CD14-positive monocyte (primary cell): ENCODE measurements at regions not wholly inside any gene's neighbourhood (a gene's known extent, or its start where the extent isn't known, plus 50 kb on each side); places are given as distances from the start of the nearest gene placed in this dataset.

Experiments used
- DNase-seq, 3 donors: peaks; one replicate each; pipeline ENCODE4 v3.0.0-alpha.2; 2011 to 2022
- H2AFZ ChIP-seq: 2 replicates; pipeline ENCODE4 v1.6.0; 2012; ENCODE audit warnings: mild to moderate bottlenecking, low read depth, low read length, inconsistent platforms; ENCODE audit not compliant: insufficient read depth, poor library complexity, severe bottlenecking
- H3K27ac ChIP-seq, 2 donors: 1 replicate in 1 of 2; 2 replicates in 1 of 2; pipeline ENCODE4 v1.5.1; 2012 to 2013; ENCODE audit warnings: low read length in 2 of 2, control low read depth in 1 of 2, inconsistent platforms in 1 of 2, low read depth in 1 of 2, mild to moderate bottlenecking in 1 of 2
- H3K27me3 ChIP-seq, 2 donors: one replicate each; pipeline versions ENCODE4 v1.6.0 to v1.6.1; 2011 to 2013; ENCODE audit warnings: low read length in 2 of 2; ENCODE audit not compliant: control insufficient read depth in 2 of 2, insufficient read depth in 2 of 2
- H3K36me3 ChIP-seq, 2 donors: replicated peaks in 1 of 2; 1 replicate in 1 of 2; 2 replicates in 1 of 2; pipeline versions ENCODE4 v1.5.1 to v1.6.1; 2012 to 2013; ENCODE audit warnings: low read length in 2 of 2, control low read depth in 1 of 2, inconsistent platforms in 1 of 2, mild to moderate bottlenecking in 1 of 2; ENCODE audit not compliant: insufficient read depth in 2 of 2, control insufficient read depth in 1 of 2
- H3K4me1 ChIP-seq, 2 donors: 1 replicate in 1 of 2; 2 replicates in 1 of 2; pipeline versions ENCODE4 v1.5.1 to v1.6.1; 2012 to 2013; ENCODE audit warnings: low read length in 2 of 2, control low read depth in 1 of 2, inconsistent platforms in 1 of 2, mild to moderate bottlenecking in 1 of 2, moderate library complexity in 1 of 2; ENCODE audit not compliant: insufficient read depth in 2 of 2, control insufficient read depth in 1 of 2
- H3K4me2 ChIP-seq: replicated peaks from 2 replicates; pipeline ENCODE3; 2012; ENCODE audit warnings: low read length, moderate library complexity, mild to moderate bottlenecking; ENCODE audit not compliant: poor library complexity, severe bottlenecking; ENCODE audit errors: extremely low read depth
- H3K4me3 ChIP-seq, 3 experiments: fragments of 200-600 bp in 1 of 3; sonication (generic) in 1 of 3; replicated peaks in 1 of 3; 1 replicate in 2 of 3; 2 replicates in 1 of 3; pipeline ENCODE4 v1.5.1; 2011 to 2013; ENCODE audit warnings: low read length in 3 of 3, mild to moderate bottlenecking in 3 of 3, control low read depth in 2 of 3, low read depth in 2 of 3, inconsistent platforms in 1 of 3, moderate library complexity in 1 of 3
- H3K79me2 ChIP-seq: 2 replicates; pipeline ENCODE4 v1.6.0; 2012; ENCODE audit warnings: mild to moderate bottlenecking, control low read depth, inconsistent platforms, low read length, moderate library complexity; ENCODE audit not compliant: insufficient read depth
- H3K9ac ChIP-seq: 2 replicates; pipeline ENCODE4 v1.6.0; 2017; ENCODE audit warnings: low read length, mild to moderate bottlenecking; ENCODE audit not compliant: insufficient read depth, poor library complexity, severe bottlenecking
- H3K9me3 ChIP-seq, 2 donors: replicated peaks in 1 of 2; 1 replicate in 1 of 2; 2 replicates in 1 of 2; pipeline versions ENCODE4 v1.5.1 to v1.6.1; 2012 to 2013; ENCODE audit warnings: low read length in 2 of 2, control low read depth in 1 of 2; ENCODE audit not compliant: control insufficient read depth in 1 of 2, insufficient read depth in 1 of 2
- H4K20me1 ChIP-seq: 2 replicates; pipeline ENCODE4 v1.6.0; 2012; ENCODE audit warnings: mild to moderate bottlenecking, low read length, control low read depth, moderate library complexity; ENCODE audit not compliant: insufficient read depth
- H3K27ac Mint-ChIP-seq, 7 donors: one replicate each; pipeline ENCODE4 v1.8.0; 2020; ENCODE audit warnings: mild to moderate bottlenecking in 7 of 7, mixed read lengths in 7 of 7, moderate library complexity in 6 of 7, inconsistent platforms in 2 of 7
- H3K27me3 Mint-ChIP-seq, 3 donors: one replicate each; pipeline ENCODE4 v1.8.0; 2021 to 2022; ENCODE audit warnings: low read depth in 3 of 3, mild to moderate bottlenecking in 3 of 3, mixed read lengths in 3 of 3, moderate library complexity in 3 of 3, inconsistent platforms in 1 of 3
- H3K36me3 Mint-ChIP-seq, 2 donors: one replicate each; pipeline ENCODE4 v1.8.0; 2020; ENCODE audit warnings: mixed read lengths in 2 of 2, inconsistent platforms in 1 of 2, mild to moderate bottlenecking in 1 of 2
- H3K4me1 Mint-ChIP-seq: one replicate; pipeline ENCODE4 v1.8.0; 2020; ENCODE audit warnings: mild to moderate bottlenecking, mixed read lengths
- H3K4me3 Mint-ChIP-seq, 2 donors: one replicate each; pipeline ENCODE4 v1.8.0; 2020; ENCODE audit warnings: mild to moderate bottlenecking in 2 of 2, mixed read lengths in 2 of 2, moderate library complexity in 1 of 2
- H3K9me3 Mint-ChIP-seq, 7 donors: one replicate each; pipeline ENCODE4 v1.8.0; 2020 to 2022; ENCODE audit warnings: mixed read lengths in 7 of 7, mild to moderate bottlenecking in 6 of 7, moderate library complexity in 6 of 7, inconsistent platforms in 2 of 7
- CTCF ChIP-seq: fragments of 200-600 bp; IDR thresholded peaks from one replicate; pipeline ENCODE4 v1.8.0; 2022; ENCODE audit warnings: antibody characterized with exemption, mild to moderate bottlenecking
- WGBS: methylation state at CpG from one replicate; pipeline ENCODE4 v1.1.5; 2013; ENCODE audit warnings: missing lambda C conversion rate; ENCODE audit not compliant: insufficient coverage; 5-methylcytosine and 5-hydroxymethylcytosine counted together
- intact Hi-C, 2 donors: fragments of 100-400 bp; cut with micrococcal nuclease; formaldehyde crosslinking; loops; one replicate each; pipeline versions ENCODE4 v1.15.0 to v1.15.1; 2023

GRCh38 chr2:138974651-138975050, 194.5 kb upstream of the NXPH2 start:
- no peaks in the 10 kb centered on the region for H3K36me3 ChIP-seq
- Mint-ChIP-seq H3K27me3 (peaks cover 0 to 2% (median 0%) of the 10 kb centered on the region in 3 donors), H3K4me1 (no peaks in the 10 kb centered on the region), H3K27ac (no peak overlapping the region), H3K4me3 (no peak overlapping the region), H3K9me3 (peaks cover 0 to 8% (median 4%) of the 10 kb centered on the region in 7 donors), H3K36me3 (no peaks in the 10 kb centered on the region)
- no peaks in the 10 kb centered on the region for H3K4me1 ChIP-seq
- H3K9me3 ChIP-seq = peaks cover 0 to 6% of the 10 kb centered on the region in 2 donors
- H3K4me2 ChIP-seq = no peak overlapping the region
- no peak overlapping the region for H3K9ac ChIP-seq
- H3K27me3 ChIP-seq = no peaks in the 10 kb centered on the region
- no peaks in the 10 kb centered on the region for H4K20me1 ChIP-seq
- no peak overlapping the region for H2AFZ ChIP-seq
- no peak for TF ChIP-seq CTCF
- WGBS = no CpG with 5 or more reads among the region's 1 CpG
- no peaks in the 10 kb centered on the region for H3K79me2 ChIP-seq
- intact Hi-C loops = no loop called here
- H3K4me3 ChIP-seq = no peak overlapping the region
- no peak for DNase-seq
- no peak overlapping the region for H3K27ac ChIP-seq

- no CpG with 5 or more reads among the region's 1 CpG for WGBS
- Histone ChIP-seq H3K36me3 (no peaks in the 10 kb centered on the region), H4K20me1 (no peaks in the 10 kb centered on the region), H3K4me1 (no peaks in the 10 kb centered on the region), H3K4me3 (no peak overlapping the region), H3K79me2 (no peaks in the 10 kb centered on the region), H3K9me3 (no peaks in the 10 kb centered on the region), H3K4me2 (no peak overlapping the region), H3K9ac (no peak overlapping the region), H3K27ac (no peak overlapping the region), H3K27me3 (no peaks in the 10 kb centered on the region), H2AFZ (no peak overlapping the region)
- H3K4me1 Mint-ChIP-seq = no peaks in the 10 kb centered on the region
- DNase-seq = no peak
- intact Hi-C loops = no loop called here
- TF ChIP-seq CTCF = no peak
- no peak overlapping the region for H3K27ac Mint-ChIP-seq
- no peaks in the 10 kb centered on the region for H3K36me3 Mint-ChIP-seq
- H3K4me3 Mint-ChIP-seq = no peak overlapping the region
- no peaks in the 10 kb centered on the region for H3K27me3 Mint-ChIP-seq
- peaks cover 0 to 5% (median 0%) of the 10 kb centered on the region in 7 donors for H3K9me3 Mint-ChIP-seq
Observed at GRCh38 chr2:138964418-138964817, 184.2 kb upstream of the NXPH2 start.
